HepG2 (cell line): ENCODE measurements at regions not wholly inside any gene's neighbourhood (a gene's known extent, or its start where the extent isn't known, plus 50 kb on each side); places are given as distances from the start of the nearest gene placed in this dataset.

Source experiments
- ATAC-seq: fragments of 200-7000 bp; cut with Tn5 transposase; 3 replicates; pipeline ENCODE4 v1.9.1; 2020; ENCODE audit warnings: mild to moderate bottlenecking, moderate library complexity
- BruUV-seq: library from RNA; stranded (reverse); fragments of 400-500 nt; replicated peaks from 2 replicates; lab custom pipeline; 2021; lab: Mats Ljungman, UMichigan
- CTCF ChIA-PET: fragments of 300-600 bp; formaldehyde crosslinking; extraction: SDS; loops from one replicate; lab custom pipeline; 2021; ENCODE audit warnings: low total read pairs, inconsistent platforms, low intra/inter-chr PET ratio; lab: Yijun Ruan, JAX
- POLR2A ChIA-PET: fragments of 350-600 bp; sonication (Branson Sonifier 250); formaldehyde crosslinking; loops from one replicate; lab custom pipeline; 2020; ENCODE audit warnings: antibody characterized with exemption, inconsistent platforms; lab: Yijun Ruan, JAX
- DNase-seq: peaks from one replicate; pipeline ENCODE4 v3.0.0-alpha.2; 2015; ENCODE audit warnings: low spot score
- FAIRE-seq: peaks from 3 replicates; lab custom pipeline; 2011; peaks lifted over from hg19 to GRCh38; lab: Jason Lieb, UNC
- H2AFZ ChIP-seq: one replicate; pipeline ENCODE4 v1.6.1; 2011; ENCODE audit warnings: low read length, inconsistent platforms
- H3K27ac ChIP-seq: fragments of 300-600 bp; 3 replicates; pipeline ENCODE4 v1.8.0; 2011; ENCODE audit warnings: mixed run types, mild to moderate bottlenecking, mixed read lengths, low read length, inconsistent platforms; ENCODE audit not compliant: insufficient read depth; ENCODE audit errors: extremely low read length
- H3K27me3 ChIP-seq, 2 experiments: fragments of 200-600 bp in 1 of 2; 2 replicates in 1 of 2; 3 replicates in 1 of 2; pipeline versions ENCODE4 v1.6.0 to v1.8.0; 2011; ENCODE audit warnings: low read length in 2 of 2, mild to moderate bottlenecking in 2 of 2, moderate library complexity in 2 of 2, inconsistent platforms in 1 of 2; ENCODE audit not compliant: insufficient read depth in 2 of 2, control insufficient read depth in 1 of 2
- H3K36me3 ChIP-seq, 2 experiments: fragments of 200-600 bp in 1 of 2; replicated peaks in 1 of 2; 2 replicates in 1 of 2; 3 replicates in 1 of 2; pipeline versions ENCODE4 v1.5.1 to v1.8.0; 2011; ENCODE audit warnings: low read length in 2 of 2, inconsistent platforms in 1 of 2; ENCODE audit not compliant: insufficient read depth in 2 of 2, control insufficient read depth in 1 of 2
- H3K4me1 ChIP-seq: 2 replicates; pipeline ENCODE4 v1.5.1; 2012; ENCODE audit warnings: low read length, inconsistent platforms; ENCODE audit not compliant: insufficient read depth
- H3K4me2 ChIP-seq: 2 replicates; pipeline ENCODE4 v1.6.0; 2011; ENCODE audit warnings: low read depth, low read length, inconsistent platforms
- H3K4me3 ChIP-seq, 3 experiments: fragments of 200-600 bp in 1 of 3; sonication (generic), shearing (Covaris generic) in 1 of 3; replicated peaks in 1 of 3; 2 replicates each; pipeline ENCODE4 v1.5.1; 2011 to 2016; ENCODE audit warnings: low read length in 3 of 3, inconsistent platforms in 2 of 3, low read depth in 2 of 3, mild to moderate bottlenecking in 2 of 3, control low read depth in 1 of 3, mixed read lengths in 1 of 3; ENCODE audit not compliant: insufficient read depth in 1 of 3
- H3K79me2 ChIP-seq: one replicate; pipeline ENCODE4 v1.6.1; 2011; ENCODE audit warnings: low read length, inconsistent platforms; ENCODE audit not compliant: insufficient read depth
- H3K9ac ChIP-seq: 2 replicates; pipeline ENCODE4 v1.6.0; 2011; ENCODE audit warnings: mild to moderate bottlenecking, low read depth, low read length, inconsistent platforms; ENCODE audit not compliant: insufficient read depth
- H3K9me3 ChIP-seq: 2 replicates; pipeline ENCODE4 v1.5.1; 2012; ENCODE audit warnings: mild to moderate bottlenecking, low read length
- H4K20me1 ChIP-seq: 2 replicates; pipeline ENCODE4 v1.6.0; 2011; ENCODE audit warnings: inconsistent platforms, mild to moderate bottlenecking, low read length, moderate library complexity; ENCODE audit not compliant: insufficient read depth
- CREM ChIP-seq, 2 experiments: sonication (generic) in 1 of 2; formaldehyde crosslinking in 1 of 2; IDR thresholded peaks; 2 replicates each; pipeline versions ENCODE4 v1.4.0 to v1.6.1; 2016 to 2020; ENCODE audit warnings: antibody characterized with exemption in 1 of 2, mild to moderate bottlenecking in 1 of 2, missing genetic modification reagents in 1 of 2
- DPF2 ChIP-seq: sonication (generic); formaldehyde crosslinking; IDR thresholded peaks from 2 replicates; pipeline ENCODE4 v1.4.0; 2020; ENCODE audit warnings: mild to moderate bottlenecking, low read depth, missing genetic modification reagents, borderline replicate concordance
- FUBP1 ChIP-seq: sonication (generic); formaldehyde crosslinking; IDR thresholded peaks from 2 replicates; pipeline ENCODE4 v1.5.1; 2020; ENCODE audit warnings: missing genetic modification reagents, mild to moderate bottlenecking, borderline replicate concordance
- GFI1 ChIP-seq: sonication (generic); formaldehyde crosslinking; IDR thresholded peaks from 2 replicates; pipeline ENCODE4 v1.5.0; 2020; ENCODE audit warnings: missing genetic modification reagents, mild to moderate bottlenecking, borderline replicate concordance
- MAF1 ChIP-seq: sonication (generic); formaldehyde crosslinking; IDR thresholded peaks from 2 replicates; pipeline ENCODE4 v1.5.0; 2020; ENCODE audit warnings: missing genetic modification reagents, borderline replicate concordance
- RBFOX2 ChIP-seq: fragments of 200-400 bp; formaldehyde crosslinking; IDR thresholded peaks from 2 replicates; pipeline ENCODE4 v1.6.1; 2017; ENCODE audit warnings: low read depth, mild to moderate bottlenecking, low read length
- THAP8 ChIP-seq: sonication (generic); formaldehyde crosslinking; IDR thresholded peaks from 2 replicates; pipeline ENCODE4 v1.5.1; 2020; ENCODE audit warnings: missing genetic modification reagents, mild to moderate bottlenecking, borderline replicate concordance
- THYN1 ChIP-seq: sonication (generic); formaldehyde crosslinking; IDR thresholded peaks from 2 replicates; pipeline ENCODE4 v1.8.1; 2023; ENCODE audit warnings: low read depth, mild to moderate bottlenecking, moderate library complexity, missing genetic modification reagents, borderline replicate concordance
- ZBTB4 ChIP-seq: sonication (generic); formaldehyde crosslinking; IDR thresholded peaks from 2 replicates; pipeline ENCODE4 v1.4.0; 2020; ENCODE audit warnings: missing genetic modification reagents, mild to moderate bottlenecking, borderline replicate concordance
- ZNF337 ChIP-seq: sonication (generic); formaldehyde crosslinking; IDR thresholded peaks from 2 replicates; pipeline ENCODE4 v1.5.1; 2020; ENCODE audit warnings: missing genetic modification reagents, low read depth, mild to moderate bottlenecking, borderline replicate concordance
- ZNF720 ChIP-seq: sonication (generic); formaldehyde crosslinking; IDR thresholded peaks from 2 replicates; pipeline ENCODE4 v1.4.0; 2020; ENCODE audit warnings: missing genetic modification reagents
- WGBS: methylation state at CpG from one replicate; pipeline ENCODE4 v1.1.6; 2017; ENCODE audit warnings: low lambda C conversion rate; 5-methylcytosine and 5-hydroxymethylcytosine counted together
- in situ Hi-C: cut with HindIII; loops from 2 replicates; pipeline ENCODE4 v1.10.0; 2017; ENCODE audit warnings: low pct_unique_long_range_greater_than_20kb; ENCODE audit not compliant: extremely low pct_ligation_motif_present
- intact Hi-C: fragments of 100-400 bp; cut with micrococcal nuclease; formaldehyde crosslinking; loops from one replicate; pipeline ENCODE4 v1.10.0; 2022; ENCODE audit not compliant: unreplicated experiment

- no peak for TF ChIP-seq ZBTB4 (CRISPR knock-in tag)
Observed at GRCh38 chr1:208933984-208934525, 649.5 kb upstream of the CAMK1G start (continued).

- FAIRE-seq, result no peak
- POLR2A ChIA-PET, result no interaction called here
- no peak overlapping the region for H3K4me3 ChIP-seq
- H2AFZ ChIP-seq, result no peak overlapping the region
- intact Hi-C loops (no loop called here), in situ Hi-C loops (no loop called here)
- no peaks in the 10 kb centered on the region for H3K36me3 ChIP-seq
- no peak overlapping the region for H3K4me2 ChIP-seq
- no peak for ATAC-seq
- no TSS peak for BruUV-seq
- no peaks in the 10 kb centered on the region for H4K20me1 ChIP-seq
- no peaks in the 10 kb centered on the region for H3K79me2 ChIP-seq
- 37% methylated on average over 6 of the region's 6 CpGs for WGBS
- CTCF ChIA-PET, result no interaction called here
- H3K4me1 ChIP-seq, result no peaks in the 10 kb centered on the region
- H3K27me3 ChIP-seq, result no peaks in the 10 kb centered on the region
- H3K9ac ChIP-seq, result no peak overlapping the region
- H3K9me3 ChIP-seq, result peaks cover 27% of the 10 kb centered on the region; the same call in 1 of the 2 replicates
- DNase-seq, result no peak
- H3K27ac ChIP-seq, result no peak overlapping the region
- TF ChIP-seq ZNF337 (CRISPR knock-in tag) (no peak), ZNF720 (CRISPR knock-in tag) (no peak), CREM (IDR thresholded peaks at IDR 0.05) (no peak), CREM (CRISPR knock-in tag; IDR thresholded peaks at IDR 0.05) (no peak), DPF2 (CRISPR knock-in tag) (no peak), THYN1 (no peak), THAP8 (CRISPR knock-in tag) (no peak), FUBP1 (CRISPR knock-in tag) (no peak), RBFOX2 (no peak), GFI1 (CRISPR knock-in tag) (no peak), MAF1 (CRISPR knock-in tag) (no peak)
Observed at GRCh38 chr1:208934933-208935332, 648.6 kb upstream of the CAMK1G start.
